MM.1S (cell line): ENCODE measurements at regions not wholly inside any gene's neighbourhood (a gene's known extent, or its start where the extent isn't known, plus 50 kb on each side); places are given as distances from the start of the nearest gene placed in this dataset.

Experiments used
- EZH2 ChIP-seq: fragments of 300-600 bp; sonication (generic); optimal IDR thresholded peaks from 2 replicates; pipeline ENCODE3; 2017; ENCODE audit warnings: low read depth, mild to moderate bottlenecking, antibody characterized with exemption, low read length, mixed read lengths
- TF ChIP-seq, protein P1 (sequence below): fragments of 300-600 bp; sonication (generic); IDR thresholded peaks from 2 replicates; pipeline ENCODE4 v1.5.1; 2016; ENCODE audit warnings: antibody characterized with exemption, low read length, mixed read lengths

DNA sequence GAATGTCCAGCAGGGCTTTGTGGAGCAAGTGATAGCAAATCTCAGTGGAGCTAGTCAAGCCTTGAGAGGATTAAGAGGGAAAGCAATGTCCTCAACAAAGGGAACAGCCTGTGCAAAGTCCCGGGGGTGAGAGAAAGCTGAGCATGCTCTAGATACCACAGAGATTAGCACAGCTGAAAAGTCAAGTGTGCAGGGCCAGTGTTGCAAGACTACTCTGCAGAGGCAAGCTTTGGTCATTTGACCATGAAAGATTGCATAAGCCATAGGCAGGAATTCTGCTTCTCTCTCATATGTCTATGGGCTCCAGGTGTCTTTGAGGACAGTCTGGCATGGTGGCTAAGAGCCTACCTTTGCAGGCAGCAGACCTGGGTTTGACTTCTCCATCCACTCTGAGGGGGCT, 181.0 kb upstream of the JUN start:
- TF ChIP-seq, protein P1, sequence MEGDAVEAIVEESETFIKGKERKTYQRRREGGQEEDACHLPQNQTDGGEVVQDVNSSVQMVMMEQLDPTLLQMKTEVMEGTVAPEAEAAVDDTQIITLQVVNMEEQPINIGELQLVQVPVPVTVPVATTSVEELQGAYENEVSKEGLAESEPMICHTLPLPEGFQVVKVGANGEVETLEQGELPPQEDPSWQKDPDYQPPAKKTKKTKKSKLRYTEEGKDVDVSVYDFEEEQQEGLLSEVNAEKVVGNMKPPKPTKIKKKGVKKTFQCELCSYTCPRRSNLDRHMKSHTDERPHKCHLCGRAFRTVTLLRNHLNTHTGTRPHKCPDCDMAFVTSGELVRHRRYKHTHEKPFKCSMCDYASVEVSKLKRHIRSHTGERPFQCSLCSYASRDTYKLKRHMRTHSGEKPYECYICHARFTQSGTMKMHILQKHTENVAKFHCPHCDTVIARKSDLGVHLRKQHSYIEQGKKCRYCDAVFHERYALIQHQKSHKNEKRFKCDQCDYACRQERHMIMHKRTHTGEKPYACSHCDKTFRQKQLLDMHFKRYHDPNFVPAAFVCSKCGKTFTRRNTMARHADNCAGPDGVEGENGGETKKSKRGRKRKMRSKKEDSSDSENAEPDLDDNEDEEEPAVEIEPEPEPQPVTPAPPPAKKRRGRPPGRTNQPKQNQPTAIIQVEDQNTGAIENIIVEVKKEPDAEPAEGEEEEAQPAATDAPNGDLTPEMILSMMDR, result no peak
- no peak for TF ChIP-seq EZH2
